Lung (tissue), 11 donors: ENCODE measurements at regions not wholly inside any gene's neighbourhood (a gene's known extent, or its start where the extent isn't known, plus 50 kb on each side); places are given as distances from the start of the nearest gene placed in this dataset.
A peak's percentile ranks its signal among the peaks of the same experiment; 100 is the strongest.

Experiments
- ATAC-seq: fragments of 200-7000 bp; cut with Tn5 transposase; one replicate; pipeline ENCODE4 v1.9.1; 2020; ENCODE audit warnings: moderate number of reproducible peaks; ENCODE audit not compliant: insufficient read depth, low FRiP score
- DNase-seq, 3 donors: peaks; one replicate each; pipeline ENCODE4 v3.0.0-alpha.2; 2013 to 2017
- H3K27ac ChIP-seq, 2 donors: one replicate each; pipeline ENCODE4 v1.5.1; 2013; ENCODE audit warnings: mild to moderate bottlenecking in 2 of 2, moderate library complexity in 2 of 2, control low read depth in 1 of 2, inconsistent platforms in 1 of 2, low read depth in 1 of 2, low read length in 1 of 2
- H3K27me3 ChIP-seq, 3 donors: one replicate each; pipeline ENCODE4 v1.5.1; 2013; ENCODE audit warnings: low read length in 2 of 3; ENCODE audit not compliant: control insufficient read depth in 3 of 3, insufficient read depth in 3 of 3
- H3K36me3 ChIP-seq, 4 donors: one replicate each; pipeline ENCODE4 v1.5.1; 2013; ENCODE audit warnings: low read length in 4 of 4, mild to moderate bottlenecking in 1 of 4, moderate library complexity in 1 of 4; ENCODE audit not compliant: control insufficient read depth in 4 of 4, insufficient read depth in 4 of 4
- H3K4me1 ChIP-seq, 5 donors: one replicate each; pipeline ENCODE4 v1.5.1; 2013; ENCODE audit warnings: low read length in 5 of 5, mild to moderate bottlenecking in 2 of 5, moderate library complexity in 1 of 5; ENCODE audit not compliant: control insufficient read depth in 5 of 5, insufficient read depth in 5 of 5
- H3K4me3 ChIP-seq: one replicate; pipeline ENCODE4 v1.5.1; 2013; ENCODE audit warnings: mild to moderate bottlenecking, control low read depth, moderate library complexity
- H3K9ac ChIP-seq, 2 donors: one replicate each; pipeline ENCODE4 v1.5.1; 2013; ENCODE audit warnings: low read length in 2 of 2, control low read depth in 1 of 2; ENCODE audit not compliant: insufficient read depth in 1 of 2
- H3K9me3 ChIP-seq, 4 donors: one replicate each; pipeline ENCODE4 v1.5.1; 2013; ENCODE audit warnings: low read length in 3 of 4, mild to moderate bottlenecking in 1 of 4, moderate library complexity in 1 of 4; ENCODE audit not compliant: control insufficient read depth in 4 of 4, insufficient read depth in 3 of 4
- WGBS, 2 donors: extraction: QIAGEN DNeasy Blood & Tissue Kit; methylation state at CpG; one replicate each; pipeline ENCODE4 v1.1.7; 2013; 5-methylcytosine and 5-hydroxymethylcytosine counted together
- TF ChIP-seq, protein P1 (sequence below): IDR thresholded peaks from 2 replicates; pipeline ENCODE4 v1.5.1; 2012; ENCODE audit warnings: mild to moderate bottlenecking; ENCODE audit errors: control extremely low read depth, extremely low read depth
- donor health status: control.
- donor health status: control.
- donor health status: Bipolar disorder and iron deficiency.
- donor health status: healthy.
- donor health status: DM: yes; HTN: yes; CAD: no.

DNA sequence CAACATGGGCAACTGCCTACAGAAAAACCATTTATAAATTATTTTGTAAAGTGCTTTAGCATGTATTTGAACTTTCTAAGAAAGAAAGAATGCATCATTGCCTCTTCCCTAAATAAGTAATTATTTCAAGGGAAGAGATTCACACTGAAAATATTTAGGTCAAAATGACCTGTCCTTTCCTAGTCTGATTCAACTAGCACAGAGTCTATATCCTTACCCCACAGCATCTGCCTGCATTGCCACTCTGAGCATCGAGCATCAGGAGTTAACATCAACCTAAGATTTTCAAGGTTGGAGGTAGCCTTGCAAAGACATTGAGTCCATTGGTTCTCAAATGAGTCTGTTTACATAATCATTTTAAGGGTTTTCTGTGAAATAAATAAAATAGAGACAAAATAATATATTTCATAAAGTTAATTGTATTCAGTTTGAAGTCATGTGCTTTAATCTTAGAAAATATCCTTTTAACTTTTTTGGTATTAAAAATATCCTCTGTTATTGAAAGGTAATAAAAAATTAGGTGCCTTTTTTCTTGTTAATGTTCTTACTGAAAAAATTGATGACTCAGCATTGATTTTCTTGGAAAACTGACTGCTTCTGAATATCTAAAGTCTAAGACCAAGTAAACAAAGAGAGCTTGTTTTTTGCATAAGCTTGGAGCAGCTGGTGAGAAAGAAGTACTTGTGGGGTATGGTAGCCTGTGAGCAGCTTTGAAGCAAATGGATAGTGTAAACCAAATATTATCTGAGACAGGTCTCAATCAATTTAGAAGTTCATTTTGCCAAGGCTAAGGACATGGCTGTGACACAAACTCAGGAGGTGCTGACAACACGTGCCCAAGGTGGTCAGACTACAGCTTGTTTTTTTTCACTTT lies 269.0 kb upstream of the CLEC14A start:
- no peaks in the 10 kb centered on the region for H3K27me3 ChIP-seq
- ATAC-seq = no peak
- H3K27ac ChIP-seq = no peak overlapping the region
- H3K4me1 ChIP-seq = no peaks in the 10 kb centered on the region
- TF ChIP-seq, protein P1, sequence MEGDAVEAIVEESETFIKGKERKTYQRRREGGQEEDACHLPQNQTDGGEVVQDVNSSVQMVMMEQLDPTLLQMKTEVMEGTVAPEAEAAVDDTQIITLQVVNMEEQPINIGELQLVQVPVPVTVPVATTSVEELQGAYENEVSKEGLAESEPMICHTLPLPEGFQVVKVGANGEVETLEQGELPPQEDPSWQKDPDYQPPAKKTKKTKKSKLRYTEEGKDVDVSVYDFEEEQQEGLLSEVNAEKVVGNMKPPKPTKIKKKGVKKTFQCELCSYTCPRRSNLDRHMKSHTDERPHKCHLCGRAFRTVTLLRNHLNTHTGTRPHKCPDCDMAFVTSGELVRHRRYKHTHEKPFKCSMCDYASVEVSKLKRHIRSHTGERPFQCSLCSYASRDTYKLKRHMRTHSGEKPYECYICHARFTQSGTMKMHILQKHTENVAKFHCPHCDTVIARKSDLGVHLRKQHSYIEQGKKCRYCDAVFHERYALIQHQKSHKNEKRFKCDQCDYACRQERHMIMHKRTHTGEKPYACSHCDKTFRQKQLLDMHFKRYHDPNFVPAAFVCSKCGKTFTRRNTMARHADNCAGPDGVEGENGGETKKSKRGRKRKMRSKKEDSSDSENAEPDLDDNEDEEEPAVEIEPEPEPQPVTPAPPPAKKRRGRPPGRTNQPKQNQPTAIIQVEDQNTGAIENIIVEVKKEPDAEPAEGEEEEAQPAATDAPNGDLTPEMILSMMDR = no peak
- no peak overlapping the region for H3K9ac ChIP-seq
- 83 to 85% methylated on average over 2 of the region's 2 CpGs for WGBS, 2 donors
- no peaks in the 10 kb centered on the region for H3K36me3 ChIP-seq
- H3K9me3 ChIP-seq = no peaks in the 10 kb centered on the region
- no peak for DNase-seq
- no peak overlapping the region for H3K4me3 ChIP-seq

DNA sequence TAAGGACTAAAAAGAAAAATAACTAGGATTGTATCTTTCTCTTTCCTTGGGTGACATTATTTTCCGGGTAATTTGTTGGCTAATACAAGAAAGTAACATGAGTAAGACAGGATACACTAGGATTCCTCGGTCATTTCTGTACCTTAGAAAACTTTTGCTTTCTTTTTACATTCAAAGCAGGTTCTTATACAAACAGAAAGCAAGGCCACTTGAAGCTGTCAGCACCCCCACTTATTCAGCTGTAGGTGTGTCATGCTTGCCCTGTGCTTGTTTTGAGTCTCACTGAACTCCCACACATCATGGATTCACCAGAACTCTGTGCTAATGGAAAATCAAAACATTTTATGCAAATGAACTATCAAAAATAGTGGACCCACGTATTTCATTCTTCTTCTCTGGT lies 266.8 kb upstream of the CLEC14A start:
- TF ChIP-seq, protein P1 = no peak

DNA sequence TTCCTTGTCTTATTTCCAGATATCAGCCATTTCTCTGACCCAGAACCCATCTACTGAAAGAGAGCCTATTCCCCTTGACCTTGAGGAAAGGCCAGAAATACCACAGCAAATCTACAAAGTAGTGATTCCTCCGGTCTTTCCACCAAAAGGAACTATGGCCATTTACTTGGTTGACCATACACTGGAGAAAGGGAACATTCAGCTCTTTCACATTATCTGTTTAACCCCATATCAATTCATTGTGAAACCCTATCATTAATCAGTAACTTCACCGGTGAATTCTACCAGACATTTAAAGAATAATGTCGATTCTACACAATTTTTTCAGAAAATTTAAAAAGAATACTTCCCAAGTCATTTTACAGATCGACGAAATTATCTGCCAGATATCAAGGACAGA lies 265.7 kb upstream of the CLEC14A start:
- ATAC-seq (no peak), DNase-seq (no peak)
- no peak overlapping the region for H3K9ac ChIP-seq
- WGBS, 2 donors = 93 to 94% methylated on average over 5 of the region's 5 CpGs
- no peaks in the 10 kb centered on the region for H3K4me1 ChIP-seq
- no peaks in the 10 kb centered on the region for H3K9me3 ChIP-seq
- H3K27me3 ChIP-seq = no peaks in the 10 kb centered on the region
- H3K4me3 ChIP-seq = no peak overlapping the region
- no peak overlapping the region for H3K27ac ChIP-seq
- no peaks in the 10 kb centered on the region for H3K36me3 ChIP-seq
- TF ChIP-seq, protein P1 = no peak

More for the DNA sequence above, 266.8 kb upstream of the CLEC14A start:
- Histone ChIP-seq H3K4me3 (no peak overlapping the region), H3K27me3 (no peaks in the 10 kb centered on the region), H3K27ac (no peak overlapping the region), H3K9ac (no peak overlapping the region), H3K36me3 (no peaks in the 10 kb centered on the region), H3K9me3 (no peaks in the 10 kb centered on the region), H3K4me1 (no peaks in the 10 kb centered on the region)
- ATAC-seq = no peak
- 57 to 76% methylated on average over 3 of the region's 3 CpGs for WGBS, 2 donors
- peak in 2 of 3 donors; percentile 31 to 58 for DNase-seq
